ENCODE measurements at regions not wholly inside any gene's neighbourhood (a gene's known extent, or its start where the extent isn't known, plus 50 kb on each side); places are given as distances from the start of the nearest gene placed in this dataset.

- Histone ChIP-seq H3K79me2 (ENCODE audit: insufficient read depth, low read length) (no peaks in the 10 kb centered on the region), H2AFZ (ENCODE audit: low read depth, low read length, severe bottlenecking) (no peak overlapping the region), H3K4me2 (ENCODE audit: low read depth, low read length, poor library complexity, severe bottlenecking) (no peak overlapping the region), H3K36me3 (ENCODE audit: low read length) (no peaks in the 10 kb centered on the region), H3K27ac (ENCODE audit: low read depth, low read length) (no peak overlapping the region), H3K27me3 (ENCODE audit: low read length) (no peaks in the 10 kb centered on the region), H4K20me1 (ENCODE audit: low read depth, low read length) (no peaks in the 10 kb centered on the region), H3K9me2 (replicated peaks; ENCODE audit: insufficient read depth, low read length) (no peaks in the 10 kb centered on the region), H3K4me3 (ENCODE audit: insufficient read depth, low read length, poor library complexity, severe bottlenecking) (no peak overlapping the region), H3F3A (ENCODE audit: insufficient read depth) (no peaks in the 10 kb centered on the region), H3K9me3 (ENCODE audit: insufficient read depth, low read length) (no peaks in the 10 kb centered on the region), H3K9ac (ENCODE audit: low read length) (no peak overlapping the region)
- TF ChIP-seq CTCF (IDR thresholded peaks at IDR 0.05; ENCODE audit: insufficient read depth, low read length, poor library complexity, severe bottlenecking), result no peak
- no peak for TF ChIP-seq EZH2phosphoT487 (conservative IDR thresholded peaks at IDR 0.05; ENCODE audit: low read length)
Observed at GRCh38 chr9:85243977-85244376, 497.8 kb downstream of the AGTPBP1 start.

DNA sequence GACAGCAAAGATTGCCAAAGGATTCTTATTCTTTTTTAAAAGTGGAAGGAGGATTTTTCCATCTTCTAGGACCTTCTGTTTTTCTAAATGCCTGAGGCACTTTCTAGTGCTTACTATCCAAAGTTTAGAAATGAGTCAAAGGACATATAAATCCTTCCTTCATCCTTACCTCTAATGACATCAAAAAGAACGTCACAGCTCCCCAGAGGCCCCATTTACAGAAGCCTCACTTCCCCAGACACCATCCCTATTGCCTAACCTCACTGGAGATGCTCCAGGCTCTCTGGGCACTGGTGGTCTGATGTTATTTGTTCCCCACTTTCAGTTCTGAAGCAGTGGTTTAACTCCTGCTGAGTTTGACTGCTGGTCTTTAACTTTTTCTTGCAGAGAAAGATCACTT is 504.3 kb downstream of the AGTPBP1 start:
- Histone ChIP-seq H3K79me2 (ENCODE audit: insufficient read depth, low read length) (no peaks in the 10 kb centered on the region), H3K4me2 (ENCODE audit: low read depth, low read length, poor library complexity, severe bottlenecking) (no peak overlapping the region), H3K27ac (ENCODE audit: low read depth, low read length) (no peak overlapping the region), H3K36me3 (ENCODE audit: low read length) (no peaks in the 10 kb centered on the region), H3K9me2 (replicated peaks; ENCODE audit: insufficient read depth, low read length) (no peaks in the 10 kb centered on the region), H4K20me1 (ENCODE audit: low read depth, low read length) (no peaks in the 10 kb centered on the region), H3K27me3 (ENCODE audit: low read length) (no peaks in the 10 kb centered on the region), H3K4me3 (ENCODE audit: insufficient read depth, low read length, poor library complexity, severe bottlenecking) (no peak overlapping the region), H3F3A (ENCODE audit: insufficient read depth) (no peaks in the 10 kb centered on the region), H3K9ac (ENCODE audit: low read length) (no peak overlapping the region), H3K9me3 (ENCODE audit: insufficient read depth, low read length) (no peaks in the 10 kb centered on the region), H2AFZ (ENCODE audit: low read depth, low read length, severe bottlenecking) (no peak overlapping the region)
- TF ChIP-seq CTCF (IDR thresholded peaks at IDR 0.05; ENCODE audit: insufficient read depth, low read length, poor library complexity, severe bottlenecking), result no peak
- TF ChIP-seq EZH2phosphoT487 (conservative IDR thresholded peaks at IDR 0.05; ENCODE audit: low read length), result no peak

DNA sequence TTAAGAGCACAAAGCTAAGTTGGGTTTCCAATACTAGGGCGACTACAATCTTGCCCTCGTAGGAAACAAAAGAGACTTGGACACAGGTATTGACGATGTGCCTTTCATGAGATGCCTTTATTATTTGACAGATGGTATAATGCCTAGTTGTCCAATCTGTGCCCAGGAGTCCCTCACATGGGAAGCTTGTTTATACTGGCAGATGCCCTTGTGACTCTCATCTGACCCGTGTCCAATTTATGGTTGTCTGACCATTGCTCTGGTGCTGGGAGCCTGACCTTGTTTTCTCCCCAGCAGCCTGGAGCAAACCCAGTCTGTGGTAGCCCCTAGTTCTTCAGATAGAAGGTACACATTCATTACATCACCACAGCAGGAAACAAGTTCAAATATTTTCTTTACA is 511.7 kb downstream of the AGTPBP1 start:
- H4K20me1 ChIP-seq (ENCODE audit: low read depth, low read length), result no peaks in the 10 kb centered on the region
- no peaks in the 10 kb centered on the region for H3K36me3 ChIP-seq (ENCODE audit: low read length)
- H3K9me3 ChIP-seq (ENCODE audit: insufficient read depth, low read length), result no peaks in the 10 kb centered on the region
- no peak overlapping the region for H3K4me2 ChIP-seq (ENCODE audit: low read depth, low read length, poor library complexity, severe bottlenecking)
- H3K27ac ChIP-seq (ENCODE audit: low read depth, low read length), result no peak overlapping the region
- no peaks in the 10 kb centered on the region for H3K27me3 ChIP-seq (ENCODE audit: low read length)
- H2AFZ ChIP-seq (ENCODE audit: low read depth, low read length, severe bottlenecking), result no peak overlapping the region
- H3K9ac ChIP-seq (ENCODE audit: low read length), result no peak overlapping the region
- H3K4me3 ChIP-seq (ENCODE audit: insufficient read depth, low read length, poor library complexity, severe bottlenecking), result no peak overlapping the region
- no peaks in the 10 kb centered on the region for H3F3A ChIP-seq (ENCODE audit: insufficient read depth)
- TF ChIP-seq CTCF (IDR thresholded peaks at IDR 0.05; ENCODE audit: insufficient read depth, low read length, poor library complexity, severe bottlenecking), result no peak
- TF ChIP-seq EZH2phosphoT487 (conservative IDR thresholded peaks at IDR 0.05; ENCODE audit: low read length), result no peak
- no peaks in the 10 kb centered on the region for H3K79me2 ChIP-seq (ENCODE audit: insufficient read depth, low read length)
- no peaks in the 10 kb centered on the region for H3K9me2 ChIP-seq (replicated peaks; ENCODE audit: insufficient read depth, low read length)
